IPS DF 19.7 (cell line): ENCODE measurements at regions not wholly inside any gene's neighbourhood (a gene's known extent, or its start where the extent isn't known, plus 50 kb on each side); places are given as distances from the start of the nearest gene placed in this dataset.
"Not testable (repeated sequence)": the region's sequence is repeated elsewhere in the genome, so short reads cannot be mapped to it uniquely, and the experiment has no call there.

Source experiments
- DNase-seq: peaks from one replicate; pipeline ENCODE4 v3.0.0-alpha.2; 2013; ENCODE audit warnings: low read depth, low spot score

GRCh38 chr11:98512938-98513337, 507.8 kb upstream of the CNTN5 start:
- no peak for DNase-seq

GRCh38 chr11:98531576-98531975, 489.2 kb upstream of the CNTN5 start:
- no peak for DNase-seq

GRCh38 chr11:98536023-98536422, 484.7 kb upstream of the CNTN5 start:
- DNase-seq = no peak

- not testable (repeated sequence) for DNase-seq
Observed at GRCh38 chr11:98538358-98538757, 482.4 kb upstream of the CNTN5 start.

GRCh38 chr11:98545544-98546175, 475.1 kb upstream of the CNTN5 start:
- no peak for DNase-seq

- DNase-seq = no peak
Observed at GRCh38 chr11:98549571-98549970, 471.2 kb upstream of the CNTN5 start.

GRCh38 chr11:98559961-98560360, 460.8 kb upstream of the CNTN5 start:
- no peak for DNase-seq

- DNase-seq = no peak
Observed at GRCh38 chr11:98561252-98561651, 459.5 kb upstream of the CNTN5 start.

- no peak for DNase-seq
Observed at GRCh38 chr11:98561877-98562395, 458.8 kb upstream of the CNTN5 start.

GRCh38 chr11:98564233-98564632, 456.5 kb upstream of the CNTN5 start:
- DNase-seq = no peak

- no peak for DNase-seq
Observed at GRCh38 chr11:98564881-98565280, 455.9 kb upstream of the CNTN5 start.

- no peak for DNase-seq
Observed at GRCh38 chr11:98565311-98565710, 455.4 kb upstream of the CNTN5 start.

GRCh38 chr11:98566978-98567377, 453.8 kb upstream of the CNTN5 start:
- no peak for DNase-seq

- DNase-seq = no peak
Observed at GRCh38 chr11:98568013-98568412, 452.7 kb upstream of the CNTN5 start.

- DNase-seq = no peak
Observed at GRCh38 chr11:98572941-98573340, 447.8 kb upstream of the CNTN5 start.

- DNase-seq = no peak
Observed at GRCh38 chr11:98587884-98588283, 432.9 kb upstream of the CNTN5 start.

GRCh38 chr11:98589967-98590366, 430.8 kb upstream of the CNTN5 start:
- DNase-seq = no peak

GRCh38 chr11:98600103-98600502, 420.6 kb upstream of the CNTN5 start:
- no peak for DNase-seq

- no peak for DNase-seq
Observed at GRCh38 chr11:98600786-98601773, 419.7 kb upstream of the CNTN5 start.

- DNase-seq = no peak
Observed at GRCh38 chr11:98616098-98616655, 404.6 kb upstream of the CNTN5 start.

- no peak for DNase-seq
Observed at GRCh38 chr11:98621767-98622166, 399.0 kb upstream of the CNTN5 start.

GRCh38 chr11:98625526-98625925, 395.2 kb upstream of the CNTN5 start:
- no peak for DNase-seq
